Neural cell (in vitro differentiated cells): ENCODE measurements at regions not wholly inside any gene's neighbourhood (a gene's known extent, or its start where the extent isn't known, plus 50 kb on each side); places are given as distances from the start of the nearest gene placed in this dataset.

ENCODE experiments used
- H2AFZ ChIP-seq: fragments of 200-600, 300-800 bp; sonication (generic), shearing (Covaris generic); 2 replicates; pipeline ENCODE4 v1.6.0; 2014; ENCODE audit warnings: low read depth, mild to moderate bottlenecking, antibody characterized with exemption, low read length, moderate library complexity
- H3F3A ChIP-seq: fragments of 200-600 bp; shearing (Covaris generic); 2 replicates; pipeline ENCODE4 v1.6.1; 2016; ENCODE audit warnings: mild to moderate bottlenecking, moderate library complexity, mixed read lengths, antibody characterized with exemption, low read length; ENCODE audit not compliant: insufficient read depth, poor library complexity, severe bottlenecking
- H3K27ac ChIP-seq: fragments of 200-600, 300-800 bp; sonication (generic), shearing (Covaris generic); 2 replicates; pipeline ENCODE4 v1.5.1; 2014; ENCODE audit warnings: mild to moderate bottlenecking, low read length, moderate library complexity
- H3K27me3 ChIP-seq: fragments of 300-800, 200-600 bp; sonication (generic), shearing (Covaris generic); 2 replicates; pipeline ENCODE4 v1.6.0; 2014; ENCODE audit warnings: mild to moderate bottlenecking, low read depth, low read length, moderate library complexity; ENCODE audit not compliant: insufficient read depth
- H3K36me3 ChIP-seq: fragments of 300-800, 200-600 bp; sonication (generic), shearing (Covaris generic); 2 replicates; pipeline ENCODE4 v1.5.1; 2014; ENCODE audit warnings: mild to moderate bottlenecking, antibody characterized with exemption, low read length, moderate library complexity; ENCODE audit not compliant: insufficient read depth
- H3K4me2 ChIP-seq: fragments of 300-800, 200-600 bp; sonication (generic), shearing (Covaris generic); 2 replicates; pipeline ENCODE4 v1.6.0; 2014; ENCODE audit warnings: mild to moderate bottlenecking, low read length
- H3K4me3 ChIP-seq: fragments of 300-800, 200-600 bp; sonication (generic), shearing (Covaris generic); 2 replicates; pipeline ENCODE4 v1.5.1; 2014; ENCODE audit warnings: mild to moderate bottlenecking, low read length, moderate library complexity
- H3K79me2 ChIP-seq: fragments of 200-600 bp; shearing (Covaris generic); replicated peaks from 2 replicates; pipeline ENCODE4 v1.6.0; 2014; ENCODE audit warnings: mild to moderate bottlenecking, low read length, moderate library complexity; ENCODE audit not compliant: insufficient read depth
- H3K9ac ChIP-seq: fragments of 300-800, 200-600 bp; sonication (generic), shearing (Covaris generic); 2 replicates; pipeline ENCODE4 v1.6.1; 2016; ENCODE audit warnings: mild to moderate bottlenecking, low read length, mixed read lengths
- H3K9me2 ChIP-seq: fragments of 200-600 bp; shearing (Covaris generic); 2 replicates; pipeline ENCODE4 v1.6.1; 2016; ENCODE audit warnings: mild to moderate bottlenecking, low read length, mixed read lengths; ENCODE audit not compliant: insufficient read depth
- H3K9me3 ChIP-seq: fragments of 200-600, 300-800 bp; sonication (generic), shearing (Covaris generic); 2 replicates; pipeline ENCODE4 v1.6.1; 2016; ENCODE audit warnings: mild to moderate bottlenecking, mixed run types, low read length, moderate library complexity, mixed read lengths
- H4K20me1 ChIP-seq: fragments of 200-600 bp; shearing (Covaris generic); 2 replicates; pipeline ENCODE4 v1.6.1; 2016; ENCODE audit warnings: mild to moderate bottlenecking, mixed run types; ENCODE audit not compliant: insufficient read depth
- EP300 ChIP-seq: fragments of 450-650 bp; conservative IDR thresholded peaks from 2 replicates; pipeline ENCODE4 v1.6.1; 2014; ENCODE audit warnings: antibody characterized with exemption, mild to moderate bottlenecking, moderate library complexity; ENCODE audit not compliant: poor library complexity, severe bottlenecking
- EZH2 ChIP-seq: fragments of 200-600, 300-800 bp; shearing (Covaris generic), sonication (generic); IDR thresholded peaks from 2 replicates; pipeline ENCODE4 v1.6.1; 2014; ENCODE audit warnings: antibody characterized with exemption, low read length, borderline replicate concordance, mild to moderate bottlenecking; ENCODE audit not compliant: insufficient read depth, poor library complexity, severe bottlenecking
- MXI1 ChIP-seq: fragments of 450-650 bp; conservative IDR thresholded peaks from 2 replicates; pipeline ENCODE4 v1.6.1; 2014; ENCODE audit warnings: antibody characterized with exemption, mild to moderate bottlenecking; ENCODE audit not compliant: poor library complexity, severe bottlenecking
- POLR2AphosphoS5 ChIP-seq: IDR thresholded peaks from 2 replicates; pipeline ENCODE4 v1.6.1; 2012
- RAD21 ChIP-seq: fragments of 450-650 bp; conservative IDR thresholded peaks from 2 replicates; pipeline ENCODE4 v1.6.1; 2014; ENCODE audit warnings: antibody characterized with exemption, mild to moderate bottlenecking, moderate library complexity
- REST ChIP-seq: IDR thresholded peaks from 2 replicates; pipeline ENCODE4 v1.6.1; 2012; ENCODE audit warnings: borderline replicate concordance
- SMC3 ChIP-seq: fragments of 450-650 bp; conservative IDR thresholded peaks from 2 replicates; pipeline ENCODE4 v1.6.1; 2014; ENCODE audit warnings: antibody characterized with exemption, mild to moderate bottlenecking, moderate library complexity; ENCODE audit not compliant: poor library complexity
- TAF1 ChIP-seq: IDR thresholded peaks from 2 replicates; pipeline ENCODE4 v1.6.1; 2012; ENCODE audit warnings: low read depth
- TF ChIP-seq, protein P1 (sequence below): fragments of 450-650 bp; IDR thresholded peaks from 2 replicates; pipeline ENCODE4 v1.5.1; 2014; ENCODE audit warnings: antibody characterized with exemption, mild to moderate bottlenecking, moderate library complexity; ENCODE audit not compliant: poor library complexity, severe bottlenecking

DNA sequence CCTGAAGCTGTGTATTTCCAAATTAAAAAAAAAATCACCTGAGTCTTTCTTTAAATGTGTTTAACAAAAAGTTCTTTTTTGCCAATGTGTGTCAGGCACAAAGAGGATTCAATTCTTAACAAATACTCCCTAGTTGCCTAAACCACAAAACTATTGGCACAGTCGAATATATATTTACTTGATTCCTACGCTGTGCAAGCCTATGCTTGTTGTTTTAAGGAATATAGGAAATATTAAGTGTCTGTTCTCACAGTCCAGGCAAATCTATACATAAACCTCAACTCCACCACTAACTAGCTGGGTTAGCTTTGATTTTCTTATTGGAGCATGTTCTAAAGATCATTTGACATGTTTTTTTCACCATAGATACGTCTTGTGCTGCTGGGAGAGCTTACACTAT lies 571.0 kb downstream of the PYDC2 start:
- H3K27ac ChIP-seq, result no peak overlapping the region
- no peak overlapping the region for H3K4me2 ChIP-seq
- H3K79me2 ChIP-seq, result no peaks in the 10 kb centered on the region
- no peaks in the 10 kb centered on the region for H3F3A ChIP-seq
- TF ChIP-seq TAF1 (no peak), EP300 (no peak), EZH2 (no peak), POLR2AphosphoS5 (no peak), REST (no peak), RAD21 (no peak), SMC3 (no peak), MXI1 (no peak)
- TF ChIP-seq, protein P1, sequence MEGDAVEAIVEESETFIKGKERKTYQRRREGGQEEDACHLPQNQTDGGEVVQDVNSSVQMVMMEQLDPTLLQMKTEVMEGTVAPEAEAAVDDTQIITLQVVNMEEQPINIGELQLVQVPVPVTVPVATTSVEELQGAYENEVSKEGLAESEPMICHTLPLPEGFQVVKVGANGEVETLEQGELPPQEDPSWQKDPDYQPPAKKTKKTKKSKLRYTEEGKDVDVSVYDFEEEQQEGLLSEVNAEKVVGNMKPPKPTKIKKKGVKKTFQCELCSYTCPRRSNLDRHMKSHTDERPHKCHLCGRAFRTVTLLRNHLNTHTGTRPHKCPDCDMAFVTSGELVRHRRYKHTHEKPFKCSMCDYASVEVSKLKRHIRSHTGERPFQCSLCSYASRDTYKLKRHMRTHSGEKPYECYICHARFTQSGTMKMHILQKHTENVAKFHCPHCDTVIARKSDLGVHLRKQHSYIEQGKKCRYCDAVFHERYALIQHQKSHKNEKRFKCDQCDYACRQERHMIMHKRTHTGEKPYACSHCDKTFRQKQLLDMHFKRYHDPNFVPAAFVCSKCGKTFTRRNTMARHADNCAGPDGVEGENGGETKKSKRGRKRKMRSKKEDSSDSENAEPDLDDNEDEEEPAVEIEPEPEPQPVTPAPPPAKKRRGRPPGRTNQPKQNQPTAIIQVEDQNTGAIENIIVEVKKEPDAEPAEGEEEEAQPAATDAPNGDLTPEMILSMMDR, result no peak
- no peak overlapping the region for H3K4me3 ChIP-seq
- no peaks in the 10 kb centered on the region for H3K27me3 ChIP-seq
- no peak overlapping the region for H2AFZ ChIP-seq
- H3K9ac ChIP-seq, result no peak overlapping the region
- H3K9me3 ChIP-seq, result no peaks in the 10 kb centered on the region
- no peaks in the 10 kb centered on the region for H3K36me3 ChIP-seq
- H4K20me1 ChIP-seq, result no peaks in the 10 kb centered on the region
- H3K9me2 ChIP-seq, result no peaks in the 10 kb centered on the region

DNA sequence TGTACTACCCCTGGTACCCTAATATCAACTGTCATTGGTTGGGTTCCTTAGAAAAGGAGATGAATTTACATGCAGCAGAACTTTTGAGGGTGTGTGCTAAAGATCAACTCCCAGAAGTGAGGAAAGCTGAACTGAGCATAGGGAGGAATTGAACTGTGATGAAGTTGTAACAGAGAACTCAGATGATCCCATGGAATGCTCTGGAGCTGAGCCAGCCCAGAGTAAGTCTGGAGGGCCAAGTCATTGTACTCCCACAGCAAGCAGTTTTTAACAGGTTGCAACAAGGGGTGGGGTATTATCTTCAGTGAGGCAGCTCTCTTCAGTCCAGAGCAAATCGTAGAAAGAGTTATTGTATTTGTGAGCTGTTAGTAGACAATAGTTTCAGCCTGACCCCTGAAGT lies 572.3 kb downstream of the PYDC2 start:
- no peak overlapping the region for H3K27ac ChIP-seq
- no peak overlapping the region for H3K4me2 ChIP-seq
- H2AFZ ChIP-seq, result no peak overlapping the region
- H3K79me2 ChIP-seq, result no peaks in the 10 kb centered on the region
- no peaks in the 10 kb centered on the region for H4K20me1 ChIP-seq
- no peaks in the 10 kb centered on the region for H3F3A ChIP-seq
- H3K4me3 ChIP-seq, result no peak overlapping the region
- no peaks in the 10 kb centered on the region for H3K9me3 ChIP-seq
- no peaks in the 10 kb centered on the region for H3K27me3 ChIP-seq
- no peak overlapping the region for H3K9ac ChIP-seq
- H3K9me2 ChIP-seq, result no peaks in the 10 kb centered on the region
- TF ChIP-seq, protein P1, result no peak
- no peak for TF ChIP-seq REST
- H3K36me3 ChIP-seq, result no peaks in the 10 kb centered on the region
